NCI-H1105 treated with DMSO at 0.1 percent for 48 hours (cell line): ENCODE measurements at regions not wholly inside any gene's neighbourhood (a gene's known extent, or its start where the extent isn't known, plus 50 kb on each side); places are given as distances from the start of the nearest gene placed in this dataset.
"Not testable (repeated sequence)": the region's sequence is repeated elsewhere in the genome, so short reads cannot be mapped to it uniquely, and the experiment has no call there.

ENCODE experiments used
- DNase-seq: peaks from one replicate; lab custom pipeline; 2025; lab: John Stamatoyannopoulos, UW

- DNase-seq = no peak
Measured at GRCh38 chr2:16755442-16755841, 89.8 kb upstream of the CYRIA start.

- DNase-seq = not testable (repeated sequence)
Measured at GRCh38 chr2:16753025-16753424, 87.4 kb upstream of the CYRIA start.

GRCh38 chr2:16750925-16751214, 85.2 kb upstream of the CYRIA start:
- not testable (repeated sequence) for DNase-seq

GRCh38 chr2:16750175-16750924, 84.7 kb upstream of the CYRIA start:
- DNase-seq = no peak

- not testable (repeated sequence) for DNase-seq
Measured at GRCh38 chr2:16748511-16749266, 83.1 kb upstream of the CYRIA start.

- DNase-seq = no peak
Measured at GRCh38 chr2:16747689-16748088, 82.1 kb upstream of the CYRIA start.

- DNase-seq = no peak
Measured at GRCh38 chr2:16747257-16747656, 81.6 kb upstream of the CYRIA start.

- no peak for DNase-seq
Measured at GRCh38 chr2:16746833-16747232, 81.2 kb upstream of the CYRIA start.

- DNase-seq = no peak
Measured at GRCh38 chr2:16746329-16746728, 80.7 kb upstream of the CYRIA start.

GRCh38 chr2:16745466-16745865, 79.8 kb upstream of the CYRIA start:
- DNase-seq = no peak

- no peak for DNase-seq
Measured at GRCh38 chr2:16744521-16744920, 78.9 kb upstream of the CYRIA start.

- DNase-seq = no peak
Measured at GRCh38 chr2:16742026-16742425, 76.4 kb upstream of the CYRIA start.

GRCh38 chr2:16741498-16741897, 75.9 kb upstream of the CYRIA start:
- DNase-seq = no peak

GRCh38 chr2:16739778-16740581, 74.3 kb upstream of the CYRIA start:
- DNase-seq = no peak

- no peak for DNase-seq
Measured at GRCh38 chr2:16738361-16739225, 73.0 kb upstream of the CYRIA start.

GRCh38 chr2:16737812-16738211, 72.2 kb upstream of the CYRIA start:
- DNase-seq = no peak

GRCh38 chr2:16736633-16737032, 71.0 kb upstream of the CYRIA start:
- DNase-seq = no peak

- DNase-seq = no peak
Measured at GRCh38 chr2:16729335-16729734, 63.7 kb upstream of the CYRIA start.

- no peak for DNase-seq
Measured at GRCh38 chr2:16728351-16729136, 62.9 kb upstream of the CYRIA start.

GRCh38 chr2:16727849-16728248, 62.2 kb upstream of the CYRIA start:
- not testable (repeated sequence) for DNase-seq

- DNase-seq = no peak
Measured at GRCh38 chr2:16727256-16727655, 61.6 kb upstream of the CYRIA start.
